Fibroblast of upper back skin (primary cell): ENCODE measurements at regions not wholly inside any gene's neighbourhood (a gene's known extent, or its start where the extent isn't known, plus 50 kb on each side); places are given as distances from the start of the nearest gene placed in this dataset.
A peak's percentile ranks its signal among the peaks of the same experiment; 100 is the strongest.

ENCODE experiments used
- DNase-seq: peaks from one replicate; pipeline ENCODE4 v3.0.0-alpha.2; 2013

- DNase-seq = no peak
These were observed 84.4 kb upstream of the SYPL1 start for GRCh38 chr7:106196460-106197021.

DNA sequence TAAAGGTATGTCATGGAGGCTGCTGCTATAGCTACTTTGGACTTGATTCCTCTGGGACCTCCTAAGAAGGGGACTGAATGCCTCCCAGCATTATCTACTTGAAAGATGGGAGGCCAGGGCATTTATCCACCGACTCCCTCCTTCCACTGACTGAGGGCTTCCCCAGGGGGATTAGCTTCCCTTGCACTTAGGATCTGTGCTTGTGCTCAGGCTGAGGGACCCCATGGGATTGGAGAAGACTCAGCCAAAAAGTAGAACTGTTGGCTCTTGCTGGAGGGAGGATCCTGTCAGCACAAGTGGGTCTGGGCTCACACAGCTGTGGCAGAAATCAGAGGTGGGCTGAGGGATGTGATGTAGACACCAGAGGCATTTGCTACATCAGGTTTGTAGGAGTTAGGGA lies 81.5 kb upstream of the SYPL1 start:
- no peak for DNase-seq

GRCh38 chr7:106190589-106191330 lies 78.6 kb upstream of the SYPL1 start:
- DNase-seq = no peak

- DNase-seq = no peak
These were observed 75.7 kb upstream of the SYPL1 start for GRCh38 chr7:106187613-106188350.

DNA sequence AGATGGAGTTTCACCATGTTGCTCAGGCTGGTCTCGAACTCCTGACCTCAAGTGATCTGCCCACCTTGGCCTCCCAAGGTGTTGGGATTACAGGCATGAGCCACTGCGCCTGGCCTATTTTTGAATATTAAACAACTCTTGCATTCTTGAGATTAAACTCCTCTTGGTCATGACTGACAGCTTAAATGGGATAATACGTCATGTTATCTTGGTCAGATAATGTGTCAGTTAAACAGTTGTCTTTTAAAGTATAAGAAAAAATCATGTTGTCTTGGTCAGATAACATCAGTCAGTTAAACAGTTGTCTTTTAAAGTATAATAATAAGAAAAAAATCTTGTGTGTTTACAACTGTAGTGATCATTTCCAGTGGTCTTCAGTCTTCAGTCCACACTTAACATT lies 73.6 kb upstream of the SYPL1 start:
- no peak for DNase-seq

DNA sequence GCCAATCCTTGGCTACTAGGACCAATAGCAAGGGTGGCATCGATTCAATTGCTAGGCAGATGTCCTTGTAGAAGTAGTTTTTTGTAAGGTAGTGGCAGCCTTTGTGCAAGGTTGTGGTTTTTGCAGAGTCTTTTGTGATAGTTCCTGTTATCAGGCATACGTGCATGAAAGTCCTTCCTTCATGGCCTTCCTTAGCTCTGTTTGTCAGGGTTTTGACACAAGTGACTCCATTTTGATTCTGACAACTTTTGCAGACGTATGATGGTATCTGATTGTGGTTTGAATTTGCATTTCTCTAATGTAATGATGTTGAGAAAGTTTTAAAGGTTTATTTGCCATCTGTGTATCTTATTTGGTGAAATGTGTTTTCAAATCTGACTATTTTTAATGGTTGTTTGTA lies 71.8 kb upstream of the SYPL1 start:
- no peak for DNase-seq

DNA sequence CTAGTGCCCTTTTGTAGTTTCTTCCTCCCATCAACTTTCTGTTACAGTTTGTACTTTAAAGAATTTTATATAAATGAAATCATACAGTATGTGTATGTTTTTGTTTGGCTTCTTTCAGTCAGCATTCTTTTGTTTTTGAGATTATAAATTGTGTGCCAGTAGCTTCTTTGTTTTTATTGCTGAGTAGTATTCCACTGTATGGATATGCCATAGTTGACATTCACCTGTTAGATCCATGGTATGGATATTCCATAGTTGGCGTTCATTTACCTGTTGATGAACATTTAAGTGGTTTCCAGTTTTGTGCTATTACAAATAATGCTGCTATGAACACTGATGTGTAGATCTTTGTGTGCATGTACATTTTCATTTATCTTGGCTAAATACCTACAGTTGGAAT lies 70.8 kb upstream of the SYPL1 start:
- DNase-seq = no peak

- no peak for DNase-seq
These were observed 69.7 kb upstream of the SYPL1 start for GRCh38 chr7:106181658-106182265.

- no peak for DNase-seq
These were observed 68.6 kb upstream of the SYPL1 start for GRCh38 chr7:106180721-106181120.

DNA sequence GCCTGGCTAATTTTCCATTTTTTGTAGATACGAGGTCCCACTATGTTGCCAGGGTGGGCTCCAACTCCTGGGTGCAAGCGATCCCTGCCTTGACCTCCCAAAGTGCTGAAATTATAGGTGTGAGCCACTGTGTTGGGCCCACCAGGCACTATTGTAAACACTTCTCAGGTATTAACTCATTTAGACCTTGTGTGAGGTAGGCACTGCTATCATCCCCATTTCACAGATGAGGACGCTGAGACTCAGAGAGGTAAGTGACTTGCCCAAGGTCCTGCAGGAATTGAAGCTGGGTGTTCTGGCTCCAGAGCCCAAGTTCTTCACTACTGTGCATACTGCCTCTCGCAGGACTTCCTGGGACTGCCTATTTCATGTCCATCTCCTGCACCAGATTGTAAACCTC lies 67.1 kb upstream of the SYPL1 start:
- no peak for DNase-seq

DNA sequence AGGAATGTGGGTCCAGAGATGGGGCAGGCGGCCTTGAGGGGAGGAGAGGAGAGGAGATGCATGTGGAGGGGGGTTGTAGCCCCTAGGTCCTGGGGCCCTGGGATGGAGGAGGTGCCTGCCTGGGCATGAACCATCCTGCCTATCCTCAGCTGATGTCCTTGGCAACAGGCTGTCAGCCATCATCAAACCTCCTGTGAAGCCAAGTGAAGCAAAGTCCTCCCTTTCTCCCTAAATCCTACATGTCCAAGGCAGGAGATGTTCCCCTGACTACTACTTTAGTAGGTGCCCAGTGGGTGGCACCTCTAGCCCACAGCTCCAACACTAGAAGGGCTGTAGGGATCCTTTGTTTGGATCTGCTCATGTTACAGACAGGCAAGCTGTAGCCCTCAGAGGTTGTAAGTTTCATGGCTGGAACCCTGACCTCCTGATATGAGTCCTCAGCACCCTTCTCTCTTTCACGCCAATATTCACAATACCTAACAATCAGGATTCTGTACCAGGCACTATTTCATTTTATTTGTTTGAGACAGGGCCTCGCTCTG lies 66.6 kb upstream of the SYPL1 start:
- DNase-seq = peak; percentile 51

- DNase-seq = no peak
These were observed 65.9 kb upstream of the SYPL1 start for GRCh38 chr7:106177738-106178592.

DNA sequence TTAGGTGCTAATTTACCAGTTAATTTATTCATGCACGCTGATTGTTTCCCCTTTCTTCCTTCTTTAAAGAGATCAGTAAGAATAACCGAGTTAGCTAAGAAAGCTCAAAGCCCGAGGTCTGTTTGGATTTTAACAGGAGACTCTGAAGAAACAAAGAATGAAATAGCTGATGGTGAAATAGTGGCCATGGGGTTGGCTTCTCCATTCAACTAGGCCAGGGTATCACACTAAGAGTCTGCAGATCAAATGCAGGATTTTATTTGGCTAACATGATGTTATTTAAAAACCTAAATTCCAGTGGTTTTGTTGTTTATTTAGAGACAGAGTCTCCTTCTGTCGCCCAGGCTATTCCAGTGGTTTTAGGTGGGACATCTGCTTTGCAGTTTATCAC lies 65.2 kb upstream of the SYPL1 start:
- no peak for DNase-seq

GRCh38 chr7:106176414-106177299 lies 64.5 kb upstream of the SYPL1 start:
- DNase-seq = peak; percentile 74

GRCh38 chr7:106175507-106175906 lies 63.4 kb upstream of the SYPL1 start:
- no peak for DNase-seq

- DNase-seq = no peak
These were observed 58.5 kb upstream of the SYPL1 start for GRCh38 chr7:106170651-106171050.

DNA sequence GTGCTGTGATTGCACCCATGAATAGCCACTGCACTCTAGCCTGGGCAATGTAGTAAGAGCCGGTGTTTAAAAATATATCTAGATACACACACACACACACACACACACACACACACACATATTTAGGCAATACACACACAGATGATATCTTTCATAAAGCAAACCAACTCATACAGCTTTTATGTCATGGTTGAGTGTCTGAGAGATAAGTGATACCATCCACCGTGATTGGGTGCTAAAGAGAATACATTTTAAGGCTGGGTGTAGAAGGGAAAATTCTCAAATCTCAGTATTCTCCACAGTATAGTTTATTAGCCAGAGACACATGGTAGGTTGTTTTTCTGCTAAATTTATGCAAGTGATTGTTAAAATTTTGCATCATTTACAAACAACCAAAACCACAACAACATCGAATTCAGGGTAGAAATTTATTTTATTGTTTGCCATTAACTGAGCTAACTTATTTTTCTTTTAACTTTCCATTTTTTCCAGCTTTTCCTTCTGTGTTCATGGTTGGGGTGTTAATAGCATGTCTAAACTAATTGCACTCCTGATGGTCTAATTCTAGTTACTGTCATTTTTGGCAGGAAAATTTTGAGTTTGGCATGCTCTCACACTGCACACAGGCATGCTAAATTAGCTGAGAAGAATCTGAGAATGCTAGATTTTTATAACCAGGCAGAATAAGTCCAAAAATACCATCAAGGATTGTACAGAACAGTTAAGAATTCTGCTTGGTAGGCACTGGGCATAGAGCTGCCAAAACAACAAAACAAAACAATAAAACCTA lies 57.9 kb upstream of the SYPL1 start:
- no peak for DNase-seq

GRCh38 chr7:106167439-106168136 lies 55.5 kb upstream of the SYPL1 start:
- peak; percentile 34 for DNase-seq

GRCh38 chr7:106166651-106167342 lies 54.7 kb upstream of the SYPL1 start:
- peak; percentile 78 for DNase-seq
